HG03565 (cell line): ENCODE measurements at regions not wholly inside any gene's neighbourhood (a gene's known extent, or its start where the extent isn't known, plus 50 kb on each side); places are given as distances from the start of the nearest gene placed in this dataset.
"Not testable (repeated sequence)": the region's sequence is repeated elsewhere in the genome, so short reads cannot be mapped to it uniquely, and the experiment has no call there.

Experiments
- ATAC-seq: cut with Tn5 transposase; IDR thresholded peaks from one replicate; pipeline ENCODE4 v1.9.1; 2021; ENCODE audit warnings: mild to moderate bottlenecking, moderate library complexity; ENCODE audit not compliant: unreplicated experiment

- ATAC-seq: no peak
Measured at GRCh38 chr6:141976994-141977393, 155.7 kb upstream of the GJE1 start.

DNA sequence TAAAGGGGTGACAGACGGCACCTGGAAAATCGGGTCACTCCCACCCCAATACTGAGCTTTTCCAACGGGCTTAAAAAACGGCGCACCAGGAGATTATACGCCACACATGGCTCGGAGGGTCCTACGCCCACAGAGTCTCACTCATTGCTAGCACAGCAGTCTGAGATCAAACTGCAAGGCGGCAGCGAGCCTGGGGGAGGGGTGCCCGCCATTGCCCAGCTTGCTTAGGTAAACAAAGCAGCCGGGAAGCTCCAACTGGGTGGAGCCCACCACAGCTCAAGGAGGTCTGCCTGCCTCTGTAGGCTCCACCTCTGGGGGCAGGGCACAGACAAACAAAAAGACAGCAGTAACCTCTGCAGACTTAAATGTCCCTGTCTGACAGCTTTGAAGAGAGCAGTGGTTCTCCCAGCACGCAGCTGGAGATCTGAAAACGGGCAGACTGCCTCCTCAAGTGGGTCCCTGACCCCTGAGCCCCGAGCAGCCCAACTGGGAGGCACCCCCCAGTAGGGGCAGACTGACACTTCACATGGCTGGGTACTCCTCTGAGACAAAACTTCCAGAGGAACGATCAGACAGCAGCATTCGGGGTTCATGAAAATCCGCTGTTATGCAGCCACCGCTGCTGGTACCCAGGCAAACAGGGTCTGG, 162.8 kb upstream of the GJE1 start:
- ATAC-seq: not testable (repeated sequence)

- no peak for ATAC-seq
Measured at GRCh38 chr6:141969201-141969600, 163.5 kb upstream of the GJE1 start.

- ATAC-seq: no peak
Measured at GRCh38 chr6:141968632-141969031, 164.1 kb upstream of the GJE1 start.

DNA sequence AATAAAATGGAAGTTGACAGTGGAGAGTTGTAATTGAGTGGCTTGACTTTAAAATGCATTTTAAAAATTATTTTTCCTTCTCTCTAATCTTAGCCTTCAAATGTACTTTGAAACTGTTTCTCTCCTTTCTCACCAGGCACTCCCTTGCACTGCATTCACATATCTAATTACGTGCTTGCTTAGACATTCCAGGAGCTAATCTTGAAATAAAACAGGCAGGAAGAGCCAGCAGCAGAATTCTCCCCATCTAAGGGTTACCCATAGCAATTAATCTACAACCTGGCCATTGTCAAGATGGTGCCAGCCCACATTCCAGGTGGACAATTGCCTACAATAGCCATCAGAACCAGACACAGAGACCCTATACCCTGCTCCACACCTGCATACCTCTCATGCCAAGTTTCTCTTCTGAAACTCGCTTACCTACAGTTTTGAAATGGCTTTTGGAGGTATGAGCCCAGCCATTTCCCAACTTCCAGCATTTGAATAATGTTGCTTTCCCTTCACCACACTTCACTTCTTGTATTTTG, 167.6 kb upstream of the GJE1 start:
- no peak for ATAC-seq

DNA sequence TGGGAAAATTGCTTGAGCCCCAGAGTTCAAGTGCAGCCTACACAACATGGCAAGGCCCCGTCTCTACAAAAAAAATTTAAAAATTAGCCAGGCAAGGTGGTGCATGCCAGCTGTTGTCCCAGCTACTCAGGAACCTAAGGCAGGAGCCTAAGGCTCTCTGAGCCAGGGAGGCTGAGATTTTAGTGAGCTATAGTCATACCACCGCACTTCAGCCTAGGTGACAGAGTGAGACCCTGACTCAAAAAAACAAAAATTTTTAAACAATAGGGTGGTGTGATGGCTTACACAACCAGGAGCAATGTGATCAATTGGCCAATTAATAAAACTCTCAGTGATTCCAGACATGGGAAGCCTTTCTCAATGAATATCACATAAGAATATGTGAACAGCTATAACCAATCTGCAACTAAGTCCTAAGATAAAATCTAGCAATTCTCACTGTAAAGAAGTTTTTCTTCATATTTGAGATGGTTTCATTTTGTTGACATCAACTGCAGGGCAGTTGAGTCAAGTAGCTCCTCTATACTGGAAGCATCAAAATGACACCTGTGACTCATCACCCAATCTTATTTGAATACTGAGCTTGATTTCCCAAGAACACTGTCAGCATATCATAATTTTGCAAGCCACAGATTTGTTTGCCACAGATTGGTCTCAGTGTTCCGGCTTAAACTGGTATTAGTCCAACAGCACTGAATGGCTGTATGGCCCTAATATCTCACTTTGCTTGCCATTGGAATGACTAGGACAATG, 169.0 kb upstream of the GJE1 start:
- no peak for ATAC-seq

GRCh38 chr6:141957271-141957670, 175.5 kb upstream of the GJE1 start:
- ATAC-seq: no peak

- no peak for ATAC-seq
Measured at GRCh38 chr6:141956868-141957267, 175.9 kb upstream of the GJE1 start.

GRCh38 chr6:141956046-141956761, 176.5 kb upstream of the GJE1 start:
- ATAC-seq: no peak

DNA sequence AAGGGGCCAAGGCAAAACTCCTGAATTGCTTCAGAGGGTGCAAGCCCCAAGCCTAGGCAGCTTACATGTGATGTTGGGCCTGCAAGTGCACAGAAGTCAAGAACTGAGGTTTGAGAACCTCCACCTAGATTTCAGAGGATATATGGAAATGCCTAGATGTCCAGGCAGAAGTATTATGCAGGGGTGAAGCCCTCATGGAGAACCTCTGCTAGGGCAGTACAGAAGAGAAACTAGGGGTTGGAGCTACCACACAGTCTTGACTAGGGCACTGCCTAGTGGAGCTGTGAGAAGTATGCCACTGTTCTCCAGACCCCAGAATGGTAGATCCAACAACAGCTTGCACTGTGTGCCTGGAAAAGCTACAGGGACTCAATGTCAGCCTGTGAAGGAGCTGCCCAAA, 179.7 kb upstream of the GJE1 start:
- ATAC-seq: no peak

GRCh38 chr6:141946502-141946901, 186.2 kb upstream of the GJE1 start:
- no peak for ATAC-seq

GRCh38 chr6:141938664-141939063, 194.1 kb upstream of the GJE1 start:
- ATAC-seq: no peak

- ATAC-seq: no peak
Measured at GRCh38 chr6:141932685-141933084, 200.0 kb upstream of the GJE1 start.

DNA sequence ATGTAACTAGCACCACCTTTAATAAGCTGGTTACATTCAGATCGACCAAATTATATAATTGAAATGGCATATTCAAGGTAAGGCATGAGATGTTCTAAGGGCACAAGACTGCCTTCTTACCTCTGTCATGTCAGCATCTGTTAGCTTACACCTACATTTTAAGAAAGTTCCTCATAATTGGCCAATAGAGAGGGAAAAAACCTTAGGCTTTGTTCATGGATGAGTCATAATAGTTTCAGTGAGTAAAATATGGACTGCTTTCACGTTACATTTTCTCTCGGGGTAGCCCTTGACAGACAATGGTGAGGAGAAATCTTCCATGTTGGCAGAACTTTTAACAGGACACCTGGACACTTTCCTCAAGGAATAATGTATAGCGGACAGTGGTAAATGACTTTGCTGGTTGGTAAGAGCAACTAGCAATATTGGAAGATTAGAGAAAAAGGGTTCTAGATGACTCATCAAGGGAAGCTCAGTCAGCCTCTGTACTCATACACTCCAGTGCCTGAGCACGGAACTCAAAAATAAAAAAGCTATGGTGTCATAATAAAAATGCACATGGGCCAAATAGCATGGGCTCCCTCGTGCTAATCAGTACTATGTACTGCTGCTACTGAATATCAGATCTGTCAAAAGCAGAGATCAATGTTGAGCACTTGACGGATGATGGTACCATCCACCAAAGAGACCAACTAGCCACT, 206.4 kb upstream of the GJE1 start:
- peak; percentile 73 for ATAC-seq

DNA sequence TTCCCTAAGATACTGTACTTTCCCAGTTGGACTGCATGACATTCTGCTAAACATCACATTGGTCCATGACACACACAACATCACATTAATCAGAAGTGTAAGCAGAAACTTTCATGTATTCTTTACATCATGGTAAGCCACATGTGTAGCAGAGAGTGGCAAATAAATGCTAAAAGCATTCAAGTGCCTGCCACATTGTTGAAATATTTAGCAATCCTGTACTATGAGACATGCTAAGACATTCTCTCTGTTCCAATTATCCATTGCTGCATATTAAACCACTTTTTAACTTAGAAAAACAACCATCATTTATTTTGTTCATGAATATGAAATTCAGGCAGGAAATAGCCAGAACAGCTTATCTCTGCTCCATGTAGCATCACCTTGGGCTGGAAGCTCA, 207.7 kb upstream of the GJE1 start:
- ATAC-seq: no peak

- ATAC-seq: no peak
Measured at GRCh38 chr6:141922898-141923297, 209.8 kb upstream of the GJE1 start.

GRCh38 chr6:141916682-141917505, 215.8 kb upstream of the GJE1 start:
- not testable (repeated sequence) for ATAC-seq

GRCh38 chr6:141914646-141915045, 218.1 kb upstream of the GJE1 start:
- ATAC-seq: no peak

DNA sequence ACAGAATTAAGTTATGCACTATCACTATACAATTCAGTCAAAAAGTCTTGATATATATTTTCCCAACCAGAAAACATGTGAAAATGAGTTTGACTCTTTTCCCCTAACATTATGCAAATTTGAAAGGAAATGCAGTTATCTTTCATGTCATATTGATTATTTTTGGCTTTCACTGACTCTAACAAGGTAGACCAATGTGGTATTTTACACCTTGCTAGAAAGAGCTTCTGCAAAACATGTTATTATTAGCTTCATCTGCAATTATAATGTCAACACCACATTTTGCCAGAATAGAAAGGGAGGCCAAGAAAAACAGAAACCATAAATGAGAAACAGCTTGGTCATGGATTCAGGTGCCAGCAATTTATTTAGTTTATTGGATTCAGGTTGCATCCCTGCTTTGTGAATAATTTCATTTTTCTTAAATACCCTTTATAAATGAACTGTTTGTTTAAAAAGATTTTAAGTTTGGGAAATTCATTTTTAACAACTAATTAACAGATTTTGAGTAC, 226.1 kb upstream of the GJE1 start:
- ATAC-seq: peak; percentile 50

DNA sequence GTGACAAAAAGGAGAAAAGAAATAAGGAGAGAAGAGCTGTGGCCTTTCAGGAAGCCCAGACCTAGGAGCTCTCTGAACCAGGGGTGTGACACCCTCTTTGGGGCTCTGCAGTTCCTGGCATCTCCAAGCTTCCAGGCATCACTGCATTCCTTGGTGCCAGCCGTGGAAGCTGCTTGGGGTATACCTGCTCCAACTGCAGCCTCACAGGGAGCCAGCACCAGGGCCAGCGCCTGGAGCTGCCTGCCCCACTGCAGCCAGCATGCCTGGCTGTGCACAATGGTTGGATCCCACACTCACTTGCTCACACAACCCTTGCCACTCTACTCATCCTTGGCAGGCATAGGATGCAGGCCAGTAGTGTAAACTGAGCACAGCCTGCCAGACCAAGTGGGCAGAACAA, 242.1 kb upstream of the GJE1 start:
- ATAC-seq: no peak
